ENCODE measurements at regions not wholly inside any gene's neighbourhood (a gene's known extent, or its start where the extent isn't known, plus 50 kb on each side); places are given as distances from the start of the nearest gene placed in this dataset.

GRCh38 chr17:72299100-72299499 lies 178.3 kb downstream of the SOX9 start:
- TF ChIP-seq NFATC4 (CRISPR knock-in tag; IDR thresholded peaks at IDR 0.05) (no peak), MAX (CRISPR knock-in tag; IDR thresholded peaks at IDR 0.05) (no peak), ZNF512 (CRISPR knock-in tag; IDR thresholded peaks at IDR 0.05; ENCODE audit: borderline replicate concordance) (no peak), TP53 (CRISPR knock-in tag; IDR thresholded peaks at IDR 0.05) (no peak), CTCF (IDR thresholded peaks at IDR 0.05) (no peak), NR2C2 (CRISPR knock-in tag; IDR thresholded peaks at IDR 0.05) (no peak), ZMAT4 (CRISPR knock-in tag; IDR thresholded peaks at IDR 0.05) (no peak), IRF1 (CRISPR knock-in tag; IDR thresholded peaks at IDR 0.05) (no peak), CREB1 (CRISPR knock-in tag; IDR thresholded peaks at IDR 0.05) (no peak), TEAD4 (CRISPR knock-in tag; IDR thresholded peaks at IDR 0.05) (no peak), ZNF396 (CRISPR knock-in tag; IDR thresholded peaks at IDR 0.05; ENCODE audit: borderline replicate concordance) (no peak), ZNF121 (CRISPR knock-in tag; IDR thresholded peaks at IDR 0.05) (no peak)

All from WTC11 (cell line).